ENCODE measurements at regions not wholly inside any gene's neighbourhood (a gene's known extent, or its start where the extent isn't known, plus 50 kb on each side); places are given as distances from the start of the nearest gene placed in this dataset.

DNA sequence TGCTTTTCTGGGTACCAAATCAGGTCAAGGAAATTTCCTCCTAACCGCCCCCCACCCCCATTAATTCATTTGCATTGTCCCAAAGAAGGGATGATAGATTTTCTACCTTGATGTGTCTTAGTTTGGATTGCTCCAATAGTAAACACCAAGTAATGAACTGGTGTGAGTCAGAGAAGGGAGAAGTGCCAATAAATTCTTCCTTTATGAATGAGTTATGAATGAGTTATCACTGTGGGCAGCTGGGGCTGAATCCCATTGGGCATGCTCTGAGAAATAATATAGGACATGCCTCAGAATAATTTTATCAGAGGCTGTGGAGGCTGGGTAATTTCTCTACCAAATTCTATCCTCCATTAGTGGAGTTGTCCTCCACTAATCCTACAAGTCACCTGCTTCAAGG lies 277.9 kb upstream of the FLRT2 start:
- H3K27ac ChIP-seq, result no peak overlapping the region
- TF ChIP-seq ZFX (IDR thresholded peaks at IDR 0.05; ENCODE audit: borderline replicate concordance), result no peak
- TF ChIP-seq CTCF (IDR thresholded peaks at IDR 0.05), result no peak

DNA sequence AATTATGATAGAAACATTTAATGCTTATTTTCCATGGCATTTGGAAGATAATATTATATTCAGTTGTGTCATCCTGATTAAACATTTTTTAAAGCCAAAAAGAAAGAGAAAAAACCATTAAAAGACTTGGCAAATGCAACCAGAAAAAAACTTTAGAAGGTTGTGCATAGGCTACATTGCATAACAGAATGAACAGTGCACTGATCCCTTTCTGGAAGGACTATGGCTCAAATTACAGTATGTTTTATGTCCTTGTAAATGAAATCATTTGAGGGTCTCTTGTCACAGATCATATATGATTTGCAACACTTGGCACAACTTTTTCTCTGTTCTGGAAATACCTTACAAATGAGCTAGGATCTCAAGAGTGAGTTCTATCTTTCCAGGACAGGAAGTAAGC lies 275.2 kb upstream of the FLRT2 start:
- no peak for TF ChIP-seq CTCF (IDR thresholded peaks at IDR 0.05)
- TF ChIP-seq ZFX (IDR thresholded peaks at IDR 0.05; ENCODE audit: borderline replicate concordance), result no peak
- H3K27ac ChIP-seq, result no peak overlapping the region

DNA sequence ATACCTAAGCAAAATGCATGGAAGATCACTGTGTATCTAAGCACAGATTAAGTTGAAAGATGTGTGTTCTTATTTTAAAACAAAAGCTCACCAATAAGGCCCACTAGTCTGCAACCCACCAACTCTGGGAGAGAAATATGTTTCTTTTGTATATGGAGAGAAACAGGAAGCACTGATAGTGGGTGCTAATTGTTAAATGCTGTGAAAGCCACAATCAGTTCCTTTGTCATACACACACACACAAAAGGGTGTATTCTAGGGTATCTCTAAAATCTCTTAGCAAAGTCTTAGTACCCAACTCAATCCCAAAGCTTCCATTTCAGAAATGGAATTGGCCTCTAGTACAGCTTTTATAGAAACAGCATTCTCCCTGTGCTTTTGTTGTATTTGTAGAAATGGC lies 272.7 kb upstream of the FLRT2 start:
- TF ChIP-seq CTCF (IDR thresholded peaks at IDR 0.05) (no peak), ZFX (IDR thresholded peaks at IDR 0.05; ENCODE audit: borderline replicate concordance) (no peak)
- no peak overlapping the region for H3K27ac ChIP-seq

- TF ChIP-seq ZFX (IDR thresholded peaks at IDR 0.05; ENCODE audit: borderline replicate concordance) (no peak), CTCF (IDR thresholded peaks at IDR 0.05) (no peak)
- H3K27ac ChIP-seq, result no peak overlapping the region
Measured at GRCh38 chr14:85263916-85264675, 265.8 kb upstream of the FLRT2 start.

GRCh38 chr14:85273099-85273677 lies 256.8 kb upstream of the FLRT2 start:
- TF ChIP-seq CTCF (IDR thresholded peaks at IDR 0.05) (no peak), ZFX (IDR thresholded peaks at IDR 0.05; ENCODE audit: borderline replicate concordance) (no peak)

GRCh38 chr14:85273952-85274351 lies 256.0 kb upstream of the FLRT2 start:
- no peak overlapping the region for H3K27ac ChIP-seq
- TF ChIP-seq ZFX (IDR thresholded peaks at IDR 0.05; ENCODE audit: borderline replicate concordance), result no peak
- TF ChIP-seq CTCF (IDR thresholded peaks at IDR 0.05), result no peak

More at GRCh38 chr14:85273099-85273677, 256.8 kb upstream of the FLRT2 start:
- H3K27ac ChIP-seq, result no peak overlapping the region

Measured in 22Rv1 (cell line).